Activated CD8-positive, alpha-beta memory T cell treated with anti-CD3 and anti-CD28 coated beads for 48 hours (primary cell): ENCODE measurements at regions not wholly inside any gene's neighbourhood (a gene's known extent, or its start where the extent isn't known, plus 50 kb on each side); places are given as distances from the start of the nearest gene placed in this dataset.
A peak's percentile ranks its signal among the peaks of the same experiment; 100 is the strongest.

Source experiments
- DNase-seq, 3 experiments: peaks; one replicate each; pipeline ENCODE4 v3.0.0-alpha.2; 2020; ENCODE audit warnings: low read depth in 2 of 3, low spot score in 2 of 3

DNA sequence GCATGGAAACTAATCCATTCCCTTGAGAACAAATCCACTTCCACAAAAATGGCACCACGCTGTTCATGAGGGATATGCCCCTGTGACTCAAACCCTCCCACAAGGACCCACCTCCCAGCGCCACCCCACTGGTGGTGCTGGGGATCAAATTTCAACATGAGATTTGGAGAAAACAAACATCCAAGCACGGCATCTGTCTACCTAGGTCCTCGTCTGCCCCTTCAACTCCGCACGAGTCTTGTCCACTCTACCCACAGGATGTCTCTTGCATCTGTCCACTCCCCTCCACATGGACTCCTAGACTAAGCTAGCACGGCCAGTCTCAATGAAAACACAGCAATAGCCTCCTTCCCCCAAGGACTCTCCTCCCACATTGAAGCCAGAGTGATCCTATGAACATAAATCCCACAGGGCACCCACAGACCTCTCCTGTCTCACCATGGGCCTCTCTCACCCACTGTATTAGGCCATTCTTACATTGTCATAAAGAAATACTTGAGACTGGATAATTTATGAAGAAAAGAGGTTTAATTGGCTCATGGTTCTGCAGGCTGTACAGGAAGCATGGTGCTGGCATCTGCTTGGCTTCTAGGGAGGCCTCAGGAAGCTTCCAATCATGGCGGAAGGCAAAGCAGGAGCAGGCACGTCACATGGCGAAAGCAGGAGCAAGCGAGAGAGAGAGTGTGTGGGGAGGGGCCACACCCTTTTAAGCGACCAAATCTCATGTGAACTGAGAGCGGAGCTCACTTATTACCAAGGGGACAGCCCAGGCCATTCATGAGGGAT is 101.4 kb downstream of the TOMM20 start:
- DNase-seq, result no peak

DNA sequence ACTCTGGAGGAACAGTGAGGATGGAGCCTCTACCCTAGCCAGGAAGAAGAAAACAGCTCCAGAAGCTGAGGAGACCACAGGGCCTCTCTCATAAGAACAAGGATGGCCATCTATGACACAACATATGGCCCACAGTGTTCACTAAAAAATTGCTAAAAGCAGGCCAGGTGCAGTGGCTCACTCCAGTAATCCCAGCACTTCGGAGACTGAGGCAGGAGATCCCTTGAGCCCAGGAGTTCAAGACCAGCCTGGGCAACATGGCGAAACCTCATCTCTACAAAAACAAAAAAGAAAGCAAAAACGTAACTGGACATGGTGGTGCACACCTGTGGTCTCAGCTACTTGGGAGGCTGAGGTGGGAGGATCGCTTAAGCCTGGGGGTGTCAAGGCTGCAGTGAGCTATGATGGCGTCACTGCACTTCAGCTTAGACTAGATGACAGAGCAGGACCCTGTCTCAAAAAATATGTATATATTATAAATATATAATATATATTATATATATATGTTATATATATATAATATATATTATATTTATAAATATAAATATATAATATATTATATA is 103.1 kb downstream of the TOMM20 start:
- DNase-seq, result no peak

DNA sequence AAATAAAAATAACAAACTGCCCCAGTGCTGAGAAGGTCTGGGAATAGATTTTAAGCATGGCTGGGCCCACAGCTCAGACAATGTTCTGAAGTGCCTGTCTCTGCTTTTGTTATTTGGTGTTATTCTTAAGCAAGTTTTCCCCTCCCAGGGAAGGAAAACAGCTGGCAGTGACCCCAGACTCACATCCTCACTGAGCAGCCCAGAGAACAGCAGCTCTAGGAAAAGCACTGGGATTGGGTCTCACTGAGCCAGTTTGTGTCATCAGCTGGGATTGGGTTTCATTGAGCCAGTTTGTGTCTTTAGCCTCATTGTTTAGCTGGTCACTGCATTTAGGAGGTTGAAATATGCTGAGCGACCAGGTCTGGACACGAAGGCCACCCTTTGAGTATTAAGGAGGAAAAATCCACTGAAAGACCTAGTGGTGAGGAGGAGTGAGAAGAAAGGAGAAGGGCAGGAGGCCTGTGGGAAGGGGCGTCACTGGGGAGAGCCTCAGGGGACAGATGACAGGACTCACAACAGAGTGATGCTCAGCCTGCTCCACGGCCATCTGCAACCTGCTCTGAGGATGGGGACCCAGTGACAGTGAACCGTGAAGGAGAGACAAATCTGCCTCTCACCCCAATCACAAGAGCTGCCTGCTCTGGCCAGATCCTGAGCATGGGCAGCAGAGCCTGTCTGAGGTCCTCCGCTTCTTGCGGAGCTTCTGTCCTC is 103.8 kb downstream of the TOMM20 start:
- DNase-seq, result no peak

DNA sequence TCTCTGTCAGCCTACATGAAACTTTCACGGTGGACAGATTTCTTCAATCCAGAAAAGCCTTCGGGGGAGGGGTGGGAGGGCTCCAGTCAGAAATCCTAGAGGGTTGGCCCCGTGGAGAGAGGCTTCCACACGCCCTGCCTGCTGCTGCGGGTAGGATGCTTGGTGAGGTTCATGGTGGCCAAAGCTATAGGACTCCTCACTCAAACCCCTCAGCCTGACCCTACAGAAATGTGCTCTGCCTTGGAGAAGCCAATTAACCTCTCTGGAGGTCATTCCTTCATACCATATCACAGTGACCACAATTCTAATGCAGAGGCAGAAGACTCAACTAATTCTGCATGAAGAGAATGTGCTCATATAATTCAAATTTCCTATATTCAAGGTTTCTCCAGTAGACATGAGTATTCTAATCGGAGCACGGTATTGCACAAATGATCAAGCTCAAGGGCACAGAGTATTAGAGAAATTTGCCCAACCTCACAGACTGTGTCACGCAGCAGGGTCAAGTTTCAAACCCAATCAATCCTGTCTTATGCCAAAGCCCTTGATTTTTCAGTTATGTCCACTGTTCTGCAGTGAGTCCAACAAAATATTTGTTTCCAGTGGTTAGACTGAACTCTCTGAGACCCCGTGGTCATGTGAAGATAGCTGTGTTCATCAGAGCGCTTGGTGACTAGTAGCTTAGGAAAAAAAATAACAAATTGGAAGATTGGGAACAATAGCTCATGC is 104.8 kb downstream of the TOMM20 start:
- no peak for DNase-seq

DNA sequence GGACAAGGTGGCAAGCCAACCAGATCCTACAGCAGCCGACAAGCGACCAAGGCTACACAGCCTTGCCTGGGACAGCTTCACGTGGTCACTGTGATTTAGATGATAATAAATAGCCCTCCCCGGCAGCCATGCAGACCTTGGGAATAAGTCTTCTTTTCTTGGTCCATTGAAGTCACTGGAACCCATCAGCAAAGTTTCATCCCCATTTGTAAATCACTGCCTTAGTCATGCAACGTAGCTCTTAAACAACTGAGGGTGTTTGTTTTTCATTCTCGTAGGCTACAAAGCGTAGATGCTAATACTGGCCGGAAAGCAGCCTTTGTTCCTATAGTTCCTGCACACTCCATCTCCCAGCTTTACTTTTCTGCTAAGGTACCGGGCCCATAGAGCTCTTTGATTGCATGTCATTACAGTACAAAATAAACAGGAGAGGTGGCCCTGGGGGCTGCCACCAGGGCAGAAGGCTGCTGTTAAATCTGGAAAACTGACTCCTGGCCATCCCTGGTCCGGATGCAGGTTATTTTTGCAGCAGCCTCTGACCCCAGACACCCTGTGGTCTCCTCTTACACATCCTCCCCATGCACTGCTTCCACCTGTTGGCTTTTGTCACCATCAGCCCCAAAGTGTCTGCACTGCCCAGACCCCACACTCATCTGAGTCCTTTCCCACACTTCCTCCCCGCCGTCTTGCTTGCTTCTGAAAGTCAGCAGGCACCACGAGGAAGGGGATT is 105.5 kb downstream of the TOMM20 start:
- DNase-seq, result no peak

DNA sequence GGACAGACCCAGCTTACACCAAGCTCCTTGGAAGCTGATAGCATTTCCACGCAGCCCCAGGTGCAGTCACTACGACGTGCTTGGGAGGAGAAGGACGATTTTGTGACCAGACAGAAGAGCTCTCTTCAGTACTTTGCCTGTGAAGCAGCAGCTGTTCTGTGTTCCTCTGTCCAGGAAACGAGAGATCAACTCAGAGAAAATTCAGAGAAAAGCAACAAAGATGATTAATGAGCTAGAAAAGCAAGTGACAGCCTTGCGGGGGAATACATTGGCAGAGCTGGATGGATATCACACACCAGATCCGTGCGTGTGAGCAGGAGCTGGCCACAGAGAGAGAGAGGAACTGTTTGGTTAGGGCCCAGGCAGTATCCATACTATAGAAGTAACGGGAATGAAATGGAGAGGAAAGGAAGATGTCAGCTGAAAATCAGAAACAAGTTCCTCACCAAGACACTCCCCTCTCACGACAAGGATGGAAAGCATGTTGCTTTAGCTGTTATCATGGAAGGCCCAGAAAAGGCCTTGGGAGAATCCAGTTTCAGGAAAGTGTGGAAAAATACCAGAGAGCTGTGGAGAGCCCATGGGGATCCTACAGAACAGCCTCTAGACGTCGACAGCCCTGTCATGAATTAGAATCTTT is 106.2 kb downstream of the TOMM20 start:
- no peak for DNase-seq

DNA sequence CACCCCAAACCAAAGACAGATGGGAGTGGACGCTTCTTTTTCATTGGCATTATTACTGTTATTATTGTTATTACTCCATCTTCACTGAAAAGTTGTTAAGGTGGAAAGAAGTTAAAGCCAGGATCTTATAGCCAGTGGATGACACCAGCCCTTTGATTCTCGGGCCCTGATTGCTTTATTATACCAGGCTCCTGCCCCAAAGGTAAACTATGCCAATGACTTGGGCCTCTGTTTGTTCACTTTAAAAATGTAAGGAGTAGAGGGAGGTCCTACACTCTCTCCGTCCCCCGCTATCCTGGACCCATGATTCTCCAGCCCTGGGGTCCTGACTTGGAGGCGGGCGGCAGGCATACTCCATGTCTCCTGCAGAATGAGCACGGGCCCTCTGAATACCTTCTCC is 106.8 kb downstream of the TOMM20 start:
- no peak for DNase-seq

DNA sequence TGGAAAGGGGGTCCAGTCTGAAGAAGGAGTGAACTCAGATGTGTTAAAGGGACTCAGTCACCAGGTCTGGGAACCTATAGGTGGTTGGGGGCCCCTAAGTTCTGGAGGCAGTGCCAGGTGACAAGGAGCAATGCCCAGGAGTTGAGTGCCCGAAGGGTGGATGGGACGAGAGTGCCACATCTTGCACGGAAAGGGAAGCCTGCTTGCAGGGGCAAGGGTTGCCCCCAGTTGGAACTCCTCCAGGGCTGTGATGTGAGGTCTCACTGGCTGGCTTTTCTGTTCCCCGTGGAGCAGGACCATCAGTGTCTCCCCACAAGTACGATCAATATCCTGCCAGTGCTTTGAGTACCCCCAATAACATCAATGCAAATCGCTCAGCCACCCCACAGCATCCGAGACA is 107.3 kb downstream of the TOMM20 start:
- no peak for DNase-seq

DNA sequence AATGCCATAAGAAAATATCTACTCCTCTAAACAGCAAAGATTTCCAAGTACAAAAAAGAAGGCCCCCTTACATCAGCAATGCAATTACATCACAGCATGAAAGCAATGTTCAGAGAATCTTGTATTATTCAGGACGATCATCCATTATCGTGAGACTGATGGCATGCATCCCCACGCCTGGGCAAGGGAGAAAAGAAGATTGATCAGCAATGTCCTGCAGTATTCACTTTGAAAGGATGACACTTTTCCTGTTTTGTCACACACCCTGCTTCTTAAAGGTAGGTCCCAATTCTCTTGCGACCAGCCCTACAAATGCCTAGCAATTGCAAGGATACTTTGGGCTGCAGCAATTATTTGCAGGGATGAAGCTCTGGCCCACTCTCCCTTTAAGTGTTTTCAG is 108.7 kb downstream of the TOMM20 start:
- DNase-seq, result no peak

DNA sequence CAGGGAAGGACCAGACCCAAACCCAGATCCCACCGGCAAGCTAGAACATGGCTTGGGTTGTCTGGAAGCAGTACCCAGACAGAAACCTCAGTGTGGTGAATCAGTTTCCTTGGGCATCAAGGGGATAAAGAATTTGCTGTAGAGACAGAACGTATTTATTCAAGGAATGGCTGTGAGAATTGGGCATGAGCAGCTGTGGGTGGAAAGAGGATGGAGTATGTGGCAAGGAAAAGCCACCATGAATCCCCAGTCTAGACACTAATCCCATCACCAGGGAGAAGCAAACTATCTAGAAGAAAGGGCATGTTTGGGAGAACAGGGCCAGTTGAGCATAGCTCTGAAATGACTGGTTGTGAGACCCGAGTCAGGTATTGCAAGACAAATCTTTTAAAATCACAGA is 109.2 kb downstream of the TOMM20 start:
- DNase-seq, result no peak

DNA sequence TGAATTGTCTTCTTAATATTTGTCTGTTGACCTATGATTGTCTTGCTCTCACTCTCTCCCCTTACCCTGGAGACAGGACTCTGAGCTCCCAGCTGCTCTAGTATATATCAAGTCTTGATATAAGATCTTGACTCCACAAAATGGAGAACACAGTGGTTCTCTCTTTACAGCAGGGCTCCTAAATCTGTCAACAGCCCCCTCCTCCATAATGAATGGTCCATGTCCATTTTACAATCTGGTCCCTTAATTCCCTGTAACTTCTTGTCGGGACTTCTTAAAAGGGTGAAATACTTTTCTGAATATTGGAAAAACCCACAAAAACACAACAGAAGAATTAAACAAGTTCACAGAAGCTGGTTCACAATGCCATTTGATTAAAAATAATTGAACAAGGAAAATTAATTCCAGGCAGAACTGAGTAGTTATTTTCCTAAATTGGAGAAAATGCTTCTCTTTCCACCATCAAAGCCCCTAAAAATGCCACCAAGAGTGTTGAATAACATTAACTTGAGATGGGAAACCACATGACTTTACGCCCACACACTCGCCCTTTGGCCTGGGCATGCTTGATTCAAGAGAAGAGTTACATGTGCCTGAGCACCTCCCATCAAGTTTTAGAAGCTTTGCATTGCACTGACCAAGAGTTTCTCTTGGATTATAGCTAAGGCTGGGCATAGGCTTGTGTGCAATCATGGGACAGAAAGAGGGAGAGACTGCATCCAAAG is 109.8 kb downstream of the TOMM20 start:
- peak in 1 of 3 experiments; percentile 32 for DNase-seq

DNA sequence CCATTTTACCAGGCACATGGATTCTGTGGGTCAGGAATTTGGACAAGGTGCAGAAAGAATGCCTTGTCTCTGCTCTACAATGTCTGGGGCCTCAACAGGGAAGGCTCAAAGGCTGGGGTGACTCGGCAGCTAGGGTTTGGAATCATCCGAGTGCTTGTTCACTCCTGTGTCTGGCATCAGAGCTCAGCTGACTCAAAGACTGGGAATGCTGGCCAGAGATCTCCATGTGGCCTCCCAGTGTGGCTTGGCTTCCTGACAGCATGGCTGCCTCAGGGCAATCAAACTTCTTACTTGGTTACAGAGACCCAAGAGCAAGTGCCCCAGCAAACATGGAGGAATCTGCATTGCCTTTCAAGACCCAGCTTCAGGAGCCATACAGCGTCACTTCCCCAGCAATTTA is 110.5 kb downstream of the TOMM20 start:
- no peak for DNase-seq

DNA sequence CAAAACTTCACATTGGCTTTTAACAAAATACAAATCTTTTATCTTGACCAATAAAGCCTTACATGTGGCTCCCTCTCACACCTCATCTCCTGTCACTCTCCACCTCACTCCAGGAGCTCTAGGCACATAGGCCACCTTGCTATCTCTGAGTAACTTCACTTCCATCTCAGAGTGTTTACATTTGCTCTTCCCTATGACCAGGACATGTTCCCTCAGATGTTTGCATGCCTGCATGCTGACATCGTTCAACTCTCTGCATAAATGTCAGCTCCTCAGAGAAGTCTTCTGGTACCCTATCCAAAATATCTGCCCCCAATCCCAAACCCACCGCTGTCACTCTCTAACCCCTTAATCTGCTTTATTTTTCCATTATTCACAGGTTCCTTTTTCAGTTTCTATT is 110.9 kb downstream of the TOMM20 start:
- no peak for DNase-seq

DNA sequence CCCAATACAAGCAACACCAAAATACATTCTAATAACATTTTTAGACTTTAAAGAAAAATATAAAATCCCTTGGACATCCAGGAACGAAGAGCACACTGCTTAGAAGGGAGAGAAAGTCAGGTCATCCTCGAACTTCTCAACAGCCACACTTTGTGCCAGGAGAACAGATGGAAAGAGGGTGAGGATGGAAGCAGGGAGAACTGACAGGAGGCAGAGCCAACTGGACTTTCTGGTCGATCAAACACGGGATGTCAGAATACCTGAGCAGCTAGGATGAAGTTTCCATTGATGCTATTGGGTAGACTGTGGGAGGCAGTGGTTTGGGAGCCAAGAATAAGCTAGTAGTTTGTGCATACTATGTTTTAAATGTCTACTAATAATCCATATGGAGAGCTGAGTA is 111.4 kb downstream of the TOMM20 start:
- DNase-seq, result no peak

DNA sequence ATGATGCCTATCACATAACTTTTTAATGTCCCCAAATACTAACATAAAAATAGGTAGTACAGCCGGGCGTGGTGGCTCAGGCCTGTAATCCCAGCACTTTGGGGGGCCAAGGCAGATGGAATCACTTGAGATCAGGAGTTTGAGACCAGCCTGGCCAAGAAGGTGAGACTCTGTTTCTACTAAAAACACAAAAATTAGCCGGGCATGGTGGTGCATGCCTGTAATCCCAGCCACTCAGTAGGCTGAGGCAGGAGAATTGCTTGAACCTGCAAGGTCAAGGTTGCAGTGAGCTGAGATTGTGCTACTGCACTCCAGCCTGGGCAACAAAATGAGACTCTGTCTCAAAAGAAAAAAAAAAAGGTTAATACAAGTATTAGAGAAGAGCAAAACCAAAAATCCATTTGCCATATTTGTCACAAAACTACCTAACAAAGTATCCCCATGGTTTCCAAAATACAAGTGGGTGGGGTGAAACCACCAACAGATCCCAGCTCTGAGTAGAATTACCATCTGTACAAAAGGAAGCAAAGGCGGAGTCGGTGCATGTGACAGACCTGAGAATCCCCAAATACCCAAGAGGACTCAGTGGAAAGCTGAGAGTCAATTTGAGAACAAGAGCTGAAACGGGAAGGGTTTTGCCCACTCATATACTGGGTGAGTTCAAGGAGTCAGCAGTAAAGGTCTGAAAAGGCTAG is 113.2 kb downstream of the TOMM20 start:
- peak in 1 of 3 experiments; percentile 34 for DNase-seq

DNA sequence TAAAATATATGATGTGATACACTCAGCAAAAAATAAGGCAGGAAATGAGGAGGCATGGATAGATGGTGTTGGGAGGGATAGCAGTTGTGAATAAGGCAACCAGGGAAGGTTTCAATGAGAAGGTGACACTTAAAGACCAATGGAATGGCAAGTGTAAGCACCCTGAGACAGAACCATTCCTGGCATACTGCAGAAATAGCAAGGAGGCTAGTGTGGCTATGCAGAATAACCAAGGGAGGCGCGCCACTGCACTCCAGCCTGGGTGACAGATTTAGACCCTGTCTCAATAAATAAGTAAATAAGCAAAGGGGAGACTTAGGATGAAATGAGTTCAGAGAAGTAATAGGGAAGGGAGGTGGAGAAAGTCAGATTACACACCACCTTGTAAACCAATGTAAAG is 113.9 kb downstream of the TOMM20 start:
- no peak for DNase-seq

DNA sequence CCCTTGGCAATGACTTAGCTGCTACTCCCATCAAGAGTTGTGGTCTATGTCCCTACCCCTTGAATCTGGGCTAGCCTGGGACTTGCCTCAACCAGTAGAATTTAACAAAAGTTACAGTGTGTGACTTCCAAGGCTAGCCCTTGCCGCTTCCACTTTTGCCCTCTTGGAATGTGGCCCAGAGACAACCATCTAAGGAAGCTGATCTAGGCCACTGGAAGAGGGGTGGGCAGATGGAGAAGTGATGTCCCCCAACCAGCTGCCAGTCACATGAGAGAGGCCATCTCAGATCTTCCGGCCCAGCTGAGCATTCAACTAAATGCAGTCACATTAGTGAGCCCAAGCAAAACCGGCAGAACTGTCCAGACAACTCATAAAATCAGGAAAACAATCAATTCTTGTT is 115.1 kb downstream of the TOMM20 start:
- DNase-seq, result no peak

DNA sequence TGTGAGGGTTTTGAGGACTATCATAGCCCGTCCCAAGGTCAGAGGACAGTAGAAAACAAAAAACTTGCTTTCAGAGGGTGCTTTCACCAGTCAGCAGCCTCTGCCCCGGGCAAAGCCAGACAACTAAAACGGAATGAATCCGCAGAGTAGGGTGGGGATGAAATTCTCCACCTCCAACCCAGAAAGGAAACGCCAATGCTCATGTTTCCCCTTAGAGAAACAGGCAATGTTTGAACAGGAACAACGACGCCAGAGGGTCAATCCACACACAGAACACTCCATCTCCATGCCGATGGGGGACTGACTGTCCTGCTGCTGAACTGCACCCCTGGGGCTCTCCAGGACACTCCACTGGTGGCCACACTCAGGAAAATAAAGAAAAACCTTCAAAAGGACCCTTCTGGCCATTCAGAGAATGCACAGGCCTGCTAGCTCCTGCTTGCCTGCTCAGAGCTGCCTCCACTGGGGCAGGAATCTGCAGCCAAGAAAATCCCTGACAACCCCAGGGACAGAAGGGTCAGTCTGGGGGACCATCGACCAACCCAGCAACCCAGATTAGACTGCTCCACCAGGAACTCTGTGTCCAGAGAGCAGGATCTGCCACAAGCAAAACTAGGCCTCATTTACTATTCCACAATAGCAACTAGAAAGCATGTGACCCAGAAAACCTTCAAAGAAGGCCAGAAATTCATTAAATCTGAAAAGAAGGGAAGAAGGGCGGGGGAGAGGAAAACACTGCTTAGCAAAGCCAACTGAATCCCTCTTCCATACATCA is 116.0 kb downstream of the TOMM20 start:
- no peak for DNase-seq
